ENCODE measurements at regions not wholly inside any gene's neighbourhood (a gene's known extent, or its start where the extent isn't known, plus 50 kb on each side); places are given as distances from the start of the nearest gene placed in this dataset.

DNA sequence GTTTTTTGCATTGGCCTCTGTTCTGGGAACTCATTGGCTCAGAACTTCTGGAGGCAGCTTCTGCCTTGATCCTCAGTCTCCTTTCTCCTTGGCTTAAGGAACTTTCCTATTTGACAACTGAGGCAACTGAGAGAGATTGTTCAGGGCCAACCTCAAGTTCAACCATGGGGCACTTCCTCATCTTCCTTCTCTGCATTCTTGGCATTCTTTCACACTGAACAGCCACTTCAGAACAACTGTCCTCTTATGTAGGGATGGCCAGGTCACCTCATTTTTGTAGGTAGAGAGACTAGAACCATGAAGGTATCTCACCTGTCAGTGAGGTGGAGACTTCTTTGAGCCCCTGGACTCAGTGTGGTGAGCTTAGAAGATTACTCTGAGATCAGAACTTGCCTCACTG, 63.0 kb upstream of the NRXN3 start:
- no peaks in the 10 kb centered on the region for H3F3A ChIP-seq (ENCODE audit: insufficient read depth)
- no peaks in the 10 kb centered on the region for H3K9me3 ChIP-seq (ENCODE audit: insufficient read depth, low read length)
- H3K4me3 ChIP-seq (ENCODE audit: insufficient read depth, low read length, poor library complexity, severe bottlenecking), result no peak overlapping the region
- no peaks in the 10 kb centered on the region for H3K27me3 ChIP-seq (ENCODE audit: low read length)
- H3K4me2 ChIP-seq (ENCODE audit: low read depth, low read length, poor library complexity, severe bottlenecking), result no peak overlapping the region
- H3K36me3 ChIP-seq (ENCODE audit: low read length), result no peaks in the 10 kb centered on the region
- no peak overlapping the region for H3K27ac ChIP-seq (ENCODE audit: low read depth, low read length)
- H3K79me2 ChIP-seq (ENCODE audit: insufficient read depth, low read length), result no peaks in the 10 kb centered on the region
- no peak overlapping the region for H3K9ac ChIP-seq (ENCODE audit: low read length)
- H2AFZ ChIP-seq (ENCODE audit: low read depth, low read length, severe bottlenecking), result no peak overlapping the region
- TF ChIP-seq, protein P1, sequence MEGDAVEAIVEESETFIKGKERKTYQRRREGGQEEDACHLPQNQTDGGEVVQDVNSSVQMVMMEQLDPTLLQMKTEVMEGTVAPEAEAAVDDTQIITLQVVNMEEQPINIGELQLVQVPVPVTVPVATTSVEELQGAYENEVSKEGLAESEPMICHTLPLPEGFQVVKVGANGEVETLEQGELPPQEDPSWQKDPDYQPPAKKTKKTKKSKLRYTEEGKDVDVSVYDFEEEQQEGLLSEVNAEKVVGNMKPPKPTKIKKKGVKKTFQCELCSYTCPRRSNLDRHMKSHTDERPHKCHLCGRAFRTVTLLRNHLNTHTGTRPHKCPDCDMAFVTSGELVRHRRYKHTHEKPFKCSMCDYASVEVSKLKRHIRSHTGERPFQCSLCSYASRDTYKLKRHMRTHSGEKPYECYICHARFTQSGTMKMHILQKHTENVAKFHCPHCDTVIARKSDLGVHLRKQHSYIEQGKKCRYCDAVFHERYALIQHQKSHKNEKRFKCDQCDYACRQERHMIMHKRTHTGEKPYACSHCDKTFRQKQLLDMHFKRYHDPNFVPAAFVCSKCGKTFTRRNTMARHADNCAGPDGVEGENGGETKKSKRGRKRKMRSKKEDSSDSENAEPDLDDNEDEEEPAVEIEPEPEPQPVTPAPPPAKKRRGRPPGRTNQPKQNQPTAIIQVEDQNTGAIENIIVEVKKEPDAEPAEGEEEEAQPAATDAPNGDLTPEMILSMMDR (IDR thresholded peaks at IDR 0.05; ENCODE audit: insufficient read depth, low read length, poor library complexity, severe bottlenecking), result no peak
- H4K20me1 ChIP-seq (ENCODE audit: low read depth, low read length), result no peaks in the 10 kb centered on the region
- H3K9me2 ChIP-seq (replicated peaks; ENCODE audit: insufficient read depth, low read length), result no peaks in the 10 kb centered on the region

DNA sequence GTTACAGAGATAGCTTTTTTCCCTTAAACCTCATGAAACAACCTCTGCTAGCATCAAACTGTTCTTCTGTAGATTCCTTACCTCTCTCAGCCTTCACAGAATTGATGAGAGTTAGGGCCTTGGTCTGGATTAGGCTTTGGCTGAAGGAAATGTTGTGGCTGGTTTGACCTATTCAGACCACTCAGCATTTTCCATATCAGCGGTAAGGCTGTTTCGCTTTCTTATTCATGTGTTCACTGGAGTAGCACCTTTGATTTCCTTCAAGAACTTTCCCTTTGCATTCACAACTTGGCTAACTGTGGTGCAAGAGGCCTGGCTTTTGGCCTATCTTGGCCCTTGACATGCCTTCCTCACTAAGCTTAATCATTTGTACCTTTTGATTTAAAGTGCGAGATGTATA, 50.7 kb upstream of the NRXN3 start:
- H3K9me2 ChIP-seq (replicated peaks; ENCODE audit: insufficient read depth, low read length), result no peaks in the 10 kb centered on the region
- H3K27ac ChIP-seq (ENCODE audit: low read depth, low read length), result no peak overlapping the region
- H2AFZ ChIP-seq (ENCODE audit: low read depth, low read length, severe bottlenecking), result no peak overlapping the region

More for the DNA sequence above, 50.7 kb upstream of the NRXN3 start:
- no peak overlapping the region for H3K4me2 ChIP-seq (ENCODE audit: low read depth, low read length, poor library complexity, severe bottlenecking)
- H3K4me3 ChIP-seq (ENCODE audit: insufficient read depth, low read length, poor library complexity, severe bottlenecking), result no peak overlapping the region
- no peaks in the 10 kb centered on the region for H3F3A ChIP-seq (ENCODE audit: insufficient read depth)
- no peak for TF ChIP-seq EZH2phosphoT487 (conservative IDR thresholded peaks at IDR 0.05; ENCODE audit: low read length)
- TF ChIP-seq, protein P1 (IDR thresholded peaks at IDR 0.05; ENCODE audit: insufficient read depth, low read length, poor library complexity, severe bottlenecking), result no peak
- no peaks in the 10 kb centered on the region for H3K79me2 ChIP-seq (ENCODE audit: insufficient read depth, low read length)
- H3K9ac ChIP-seq (ENCODE audit: low read length), result no peak overlapping the region
- no peaks in the 10 kb centered on the region for H4K20me1 ChIP-seq (ENCODE audit: low read depth, low read length)
- H3K36me3 ChIP-seq (ENCODE audit: low read length), result no peaks in the 10 kb centered on the region
- no peaks in the 10 kb centered on the region for H3K27me3 ChIP-seq (ENCODE audit: low read length)
- no peaks in the 10 kb centered on the region for H3K9me3 ChIP-seq (ENCODE audit: insufficient read depth, low read length)

All from SU-DHL-6 (cell line).